Neural progenitor cell (in vitro differentiated cells): ENCODE measurements at regions not wholly inside any gene's neighbourhood (a gene's known extent, or its start where the extent isn't known, plus 50 kb on each side); places are given as distances from the start of the nearest gene placed in this dataset.
"Not testable (repeated sequence)": the region's sequence is repeated elsewhere in the genome, so short reads cannot be mapped to it uniquely, and the experiment has no call there.

ENCODE experiments used
- CTCF ChIP-seq: fragments of 200-600 bp; sonication (generic); IDR thresholded peaks from 2 replicates; pipeline ENCODE4 v1.5.1; 2017; ENCODE audit warnings: antibody characterized with exemption, mild to moderate bottlenecking
- EZH2 ChIP-seq: fragments of 200-600 bp; sonication (generic); IDR thresholded peaks from 2 replicates; pipeline ENCODE4 v1.6.1; 2017; ENCODE audit warnings: antibody characterized with exemption, mild to moderate bottlenecking, moderate library complexity
- EZH2phosphoT487 ChIP-seq: fragments of 200-600 bp; sonication (generic); IDR thresholded peaks from 2 replicates; pipeline ENCODE4 v1.6.1; 2017; ENCODE audit warnings: antibody characterized with exemption

- not testable (repeated sequence) for TF ChIP-seq CTCF, EZH2, EZH2phosphoT487
Observed at GRCh38 chr15:23192313-23192712, 55.7 kb upstream of the GOLGA6L1 start.
